Progenitor cell of endocrine pancreas (in vitro differentiated cells): ENCODE measurements at regions not wholly inside any gene's neighbourhood (a gene's known extent, or its start where the extent isn't known, plus 50 kb on each side); places are given as distances from the start of the nearest gene placed in this dataset.

Experiments
- DNase-seq: peaks from one replicate; pipeline ENCODE4 v3.0.0; 2021; ENCODE audit warnings: low spot score; ENCODE audit not compliant: unreplicated experiment
- H3K27ac Mint-ChIP-seq: 2 replicates; pipeline ENCODE4 v1.8.0; 2021; ENCODE audit warnings: mild to moderate bottlenecking, moderate library complexity, mixed read lengths
- H3K27me3 Mint-ChIP-seq: 2 replicates; pipeline ENCODE4 v1.8.0; 2021; ENCODE audit warnings: mixed read lengths
- H3K36me3 Mint-ChIP-seq: 2 replicates; pipeline ENCODE4 v1.8.0; 2022; ENCODE audit warnings: mixed read lengths; ENCODE audit not compliant: insufficient read depth
- H3K4me1 Mint-ChIP-seq: 2 replicates; pipeline ENCODE4 v1.8.0; 2021; ENCODE audit warnings: low read depth, mixed read lengths
- H3K4me3 Mint-ChIP-seq: 2 replicates; pipeline ENCODE4 v1.8.0; 2021; ENCODE audit warnings: low read depth, mild to moderate bottlenecking, moderate library complexity, mixed read lengths
- H3K9me3 Mint-ChIP-seq: 2 replicates; pipeline ENCODE4 v1.8.0; 2021; ENCODE audit warnings: low read depth, mixed read lengths
- CTCF ChIP-seq: fragments of 200-600 bp; sonication (generic); IDR thresholded peaks from one replicate; pipeline ENCODE4 v1.5.0; 2021; ENCODE audit warnings: antibody characterized with exemption, mild to moderate bottlenecking; ENCODE audit not compliant: unreplicated experiment

- peaks cover 3% of the 10 kb centered on the region for H3K9me3 Mint-ChIP-seq
- H3K36me3 Mint-ChIP-seq = no peaks in the 10 kb centered on the region
- no peak for TF ChIP-seq CTCF
- H3K4me1 Mint-ChIP-seq = no peaks in the 10 kb centered on the region
- no peak for DNase-seq
- H3K27ac Mint-ChIP-seq = no peak overlapping the region
- H3K27me3 Mint-ChIP-seq = peaks cover 15% of the 10 kb centered on the region
- no peak overlapping the region for H3K4me3 Mint-ChIP-seq
These were observed 257.9 kb downstream of the NDUFA10 start for GRCh38 chr2:239767021-239767905.

GRCh38 chr2:239765911-239766310 lies 259.2 kb downstream of the NDUFA10 start:
- no peaks in the 10 kb centered on the region for H3K4me1 Mint-ChIP-seq
- H3K27me3 Mint-ChIP-seq = peaks cover 17% of the 10 kb centered on the region
- H3K36me3 Mint-ChIP-seq = no peaks in the 10 kb centered on the region
- DNase-seq = no peak
- no peak overlapping the region for H3K4me3 Mint-ChIP-seq
- no peaks in the 10 kb centered on the region for H3K9me3 Mint-ChIP-seq
- H3K27ac Mint-ChIP-seq = no peak overlapping the region
- TF ChIP-seq CTCF = no peak

- peaks cover 17% of the 10 kb centered on the region for H3K27me3 Mint-ChIP-seq
These were observed 259.9 kb downstream of the NDUFA10 start for GRCh38 chr2:239765076-239765845.

DNA sequence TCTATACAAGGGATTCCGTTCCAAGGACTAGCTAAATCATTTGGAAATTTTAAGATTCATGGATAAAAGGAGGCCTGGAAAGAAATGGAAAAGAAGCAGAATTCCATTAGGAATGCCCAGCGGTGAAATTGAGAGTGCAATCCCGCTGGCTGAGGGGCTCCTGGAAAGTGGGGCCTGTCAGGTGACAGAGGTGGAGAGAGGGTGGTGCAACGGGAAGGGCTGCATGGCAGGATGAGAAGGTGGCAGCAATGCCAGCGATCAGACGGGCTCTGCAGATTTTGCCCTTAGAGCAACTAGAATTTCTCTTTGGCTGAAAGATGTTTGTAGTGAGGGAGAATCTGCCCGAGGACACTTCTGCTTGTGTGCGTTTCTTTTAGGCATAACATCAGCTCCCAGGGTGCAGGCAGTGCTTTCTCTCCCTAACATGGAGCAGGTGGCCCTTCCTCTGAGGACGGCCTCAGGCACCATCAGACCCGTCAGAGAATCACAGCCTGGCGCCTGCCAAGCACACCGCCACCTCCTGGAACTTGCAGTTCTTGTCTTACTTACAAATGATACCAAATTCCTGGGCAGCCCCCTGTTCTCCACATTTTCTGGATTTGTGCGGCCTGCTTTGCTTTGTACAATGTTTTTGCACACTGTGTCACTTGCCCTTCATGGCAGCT lies 261.6 kb downstream of the NDUFA10 start:
- Mint-ChIP-seq H3K27ac (no peak overlapping the region), H3K36me3 (no peaks in the 10 kb centered on the region), H3K4me1 (no peaks in the 10 kb centered on the region), H3K9me3 (no peaks in the 10 kb centered on the region), H3K27me3 (peaks cover 17% of the 10 kb centered on the region), H3K4me3 (no peak overlapping the region)
- TF ChIP-seq CTCF = peak; percentile 21
- DNase-seq = no peak

More at GRCh38 chr2:239765076-239765845, 259.9 kb downstream of the NDUFA10 start:
- Mint-ChIP-seq H3K4me1 (no peaks in the 10 kb centered on the region), H3K36me3 (no peaks in the 10 kb centered on the region), H3K27ac (no peak overlapping the region), H3K4me3 (no peak overlapping the region), H3K9me3 (no peaks in the 10 kb centered on the region)
- DNase-seq = no peak
- no peak for TF ChIP-seq CTCF

GRCh38 chr2:239762655-239763269 lies 262.4 kb downstream of the NDUFA10 start:
- Mint-ChIP-seq H3K36me3 (no peaks in the 10 kb centered on the region), H3K4me3 (no peak overlapping the region), H3K4me1 (peaks cover 8% of the 10 kb centered on the region), H3K27me3 (peaks cover 24% of the 10 kb centered on the region), H3K9me3 (no peaks in the 10 kb centered on the region), H3K27ac (no peak overlapping the region)
- no peak for TF ChIP-seq CTCF
- DNase-seq = no peak
